GM23338 (cell line): ENCODE measurements at regions not wholly inside any gene's neighbourhood (a gene's known extent, or its start where the extent isn't known, plus 50 kb on each side); places are given as distances from the start of the nearest gene placed in this dataset.

Source experiments
- ATAC-seq: fragments of 200-7000 bp; cut with Tn5 transposase; 3 replicates; pipeline ENCODE4 v1.9.1; 2020
- DNase-seq: peaks from one replicate; pipeline ENCODE4 v3.0.0-alpha.2; 2015; ENCODE audit warnings: low spot score
- H2AFZ ChIP-seq: fragments of 200-600 bp; sonication (generic); 2 replicates; pipeline ENCODE4 v1.8.0; 2016; ENCODE audit warnings: antibody characterized with exemption, mild to moderate bottlenecking, moderate library complexity
- H3F3A ChIP-seq: fragments of 200-600 bp; sonication (generic); replicated peaks from 2 replicates; pipeline ENCODE4 v1.8.0; 2017; ENCODE audit warnings: antibody characterized with exemption, mixed run types, low read depth
- H3K27ac ChIP-seq: fragments of 200-600 bp; sonication (generic); 2 replicates; pipeline ENCODE4 v1.6.1; 2016; ENCODE audit warnings: low read depth
- H3K27me3 ChIP-seq: fragments of 200-600 bp; sonication (generic); 2 replicates; pipeline ENCODE4 v1.8.0; 2016; ENCODE audit warnings: mild to moderate bottlenecking, mixed run types, moderate library complexity; ENCODE audit not compliant: insufficient read depth
- H3K36me3 ChIP-seq: fragments of 200-600 bp; sonication (generic); 2 replicates; pipeline ENCODE4 v1.8.0; 2016; ENCODE audit warnings: mild to moderate bottlenecking; ENCODE audit not compliant: insufficient read depth
- H3K4me1 ChIP-seq: fragments of 200-600 bp; sonication (generic); 2 replicates; pipeline ENCODE4 v1.8.0; 2016; ENCODE audit warnings: mild to moderate bottlenecking, moderate library complexity; ENCODE audit not compliant: insufficient read depth
- H3K4me2 ChIP-seq: fragments of 200-600 bp; sonication (generic); 2 replicates; pipeline ENCODE4 v1.7.1; 2017; ENCODE audit warnings: mixed run types
- H3K4me3 ChIP-seq: fragments of 200-600 bp; sonication (generic); 2 replicates; pipeline ENCODE4 v1.6.1; 2016; ENCODE audit warnings: mixed run types
- H3K79me2 ChIP-seq: fragments of 200-600 bp; sonication (generic); replicated peaks from 2 replicates; pipeline ENCODE4 v1.8.0; 2017; ENCODE audit warnings: mild to moderate bottlenecking; ENCODE audit not compliant: insufficient read depth
- H3K9me2 ChIP-seq: fragments of 200-600 bp; sonication (generic); 2 replicates; pipeline ENCODE4 v1.8.0; 2017; ENCODE audit not compliant: insufficient read depth
- H4K20me1 ChIP-seq: fragments of 200-600 bp; sonication (generic); replicated peaks from 2 replicates; pipeline ENCODE4 v1.8.0; 2017; ENCODE audit warnings: mild to moderate bottlenecking; ENCODE audit not compliant: insufficient read depth
- H3K27ac Mint-ChIP-seq: 2 replicates; pipeline ENCODE4 v1.8.0; 2020; ENCODE audit warnings: inconsistent platforms, mild to moderate bottlenecking, moderate library complexity, mixed read lengths
- H3K27me3 Mint-ChIP-seq: 3 replicates; pipeline ENCODE4 v1.8.0; 2022; ENCODE audit warnings: low read depth, mild to moderate bottlenecking, moderate library complexity, mixed read lengths, inconsistent platforms; ENCODE audit not compliant: insufficient read depth, poor library complexity
- H3K36me3 Mint-ChIP-seq: 3 replicates; pipeline ENCODE4 v1.8.0; 2021; ENCODE audit warnings: low read depth, mild to moderate bottlenecking, inconsistent platforms, moderate library complexity, mixed read lengths
- H3K4me1 Mint-ChIP-seq: 3 replicates; pipeline ENCODE4 v1.8.0; 2020; ENCODE audit warnings: mild to moderate bottlenecking, inconsistent platforms, mixed read lengths
- H3K4me3 Mint-ChIP-seq: 3 replicates; pipeline ENCODE4 v1.8.0; 2021; ENCODE audit warnings: moderate library complexity, mild to moderate bottlenecking, inconsistent platforms, mixed read lengths
- H3K9me3 Mint-ChIP-seq: 3 replicates; pipeline ENCODE4 v1.8.0; 2020; ENCODE audit warnings: moderate library complexity, mild to moderate bottlenecking, inconsistent platforms, mixed read lengths
- CREB1 ChIP-seq: fragments of 250-450 bp; sonication (Bioruptor Pico); IDR thresholded peaks from 2 replicates; pipeline ENCODE4 v1.5.0; 2020; ENCODE audit warnings: low read depth, mild to moderate bottlenecking, moderate library complexity
- CTCF ChIP-seq, 2 experiments: fragments of 200-600 bp in 1 of 2; sonication (generic) in 1 of 2; conservative IDR thresholded peaks; 2 replicates each; pipeline versions ENCODE4 v1.5.1 to v1.6.1; 2016 to 2017; ENCODE audit warnings: antibody characterized with exemption in 2 of 2, low read depth in 2 of 2, mild to moderate bottlenecking in 2 of 2, moderate library complexity in 1 of 2
- ETS1 ChIP-seq: IDR thresholded peaks from 2 replicates; pipeline ENCODE4 v1.6.1; 2016; ENCODE audit warnings: antibody characterized with exemption
- EZH2 ChIP-seq: fragments of 200-600 bp; sonication (generic); IDR thresholded peaks from one replicate; pipeline ENCODE4 v1.8.0; 2017; ENCODE audit warnings: antibody characterized with exemption, mild to moderate bottlenecking, low read depth; ENCODE audit not compliant: unreplicated experiment
- EZH2phosphoT487 ChIP-seq: fragments of 200-600 bp; sonication (generic); IDR thresholded peaks from one replicate; pipeline ENCODE4 v1.8.1; 2018; ENCODE audit warnings: antibody characterized with exemption; ENCODE audit not compliant: unreplicated experiment
- JUNB ChIP-seq: IDR thresholded peaks from one replicate; pipeline ENCODE4 v1.6.1; 2016; ENCODE audit warnings: antibody characterized with exemption; ENCODE audit not compliant: unreplicated experiment
- NANOG ChIP-seq: IDR thresholded peaks from 2 replicates; pipeline ENCODE4 v1.6.1; 2016; ENCODE audit warnings: antibody characterized with exemption, borderline replicate concordance
- POLR2AphosphoS5 ChIP-seq: IDR thresholded peaks from 2 replicates; pipeline ENCODE4 v1.6.1; 2016; ENCODE audit warnings: antibody characterized with exemption, low read depth
- REST ChIP-seq: IDR thresholded peaks from one replicate; pipeline ENCODE4 v1.6.1; 2018; ENCODE audit warnings: antibody characterized with exemption; ENCODE audit not compliant: unreplicated experiment
- STAT1 ChIP-seq: IDR thresholded peaks from one replicate; pipeline ENCODE4 v1.6.1; 2016; ENCODE audit warnings: antibody characterized with exemption; ENCODE audit not compliant: unreplicated experiment
- ZNF114 ChIP-seq: fragments of 250-450 bp; sonication (Bioruptor Pico); IDR thresholded peaks from 2 replicates; pipeline ENCODE4 v1.5.0; 2020; ENCODE audit warnings: mild to moderate bottlenecking, moderate library complexity
- ZNF331 ChIP-seq: fragments of 250-450 bp; sonication (Bioruptor Pico); IDR thresholded peaks from 2 replicates; pipeline ENCODE4 v1.5.0; 2020; ENCODE audit warnings: low read depth, mild to moderate bottlenecking, moderate library complexity
- TF ChIP-seq, protein P1 (sequence below): fragments of 250-450 bp; sonication (Bioruptor Pico); IDR thresholded peaks from 2 replicates; pipeline ENCODE4 v1.5.0; 2020; ENCODE audit warnings: mild to moderate bottlenecking, moderate library complexity

GRCh38 chr1:232686346-232686745, 56.4 kb upstream of the SIPA1L2 start:
- Mint-ChIP-seq H3K4me3 (no peak overlapping the region), H3K27ac (no peak overlapping the region), H3K9me3 (no peaks in the 10 kb centered on the region), H3K4me1 (no peaks in the 10 kb centered on the region), H3K36me3 (no peaks in the 10 kb centered on the region), H3K27me3 (no peaks in the 10 kb centered on the region)
- DNase-seq (no peak), ATAC-seq (no peak)
- no peaks in the 10 kb centered on the region for H3K4me1 ChIP-seq
- no peak for TF ChIP-seq ZNF331
- no peak for TF ChIP-seq JUNB
- TF ChIP-seq CTCF (conservative IDR thresholded peaks at IDR 0.05; ENCODE audit: low read depth in 2 of 2) = no peak
- no peak for TF ChIP-seq NANOG
- TF ChIP-seq EZH2 = no peak
- TF ChIP-seq STAT1 = no peak
- TF ChIP-seq CREB1 (CRISPR knock-in tag) = no peak
- TF ChIP-seq REST = no peak
- no peak for TF ChIP-seq ETS1
- TF ChIP-seq ZNF114 (CRISPR knock-in tag) = no peak
- TF ChIP-seq POLR2AphosphoS5 = no peak
- TF ChIP-seq, protein P1, sequence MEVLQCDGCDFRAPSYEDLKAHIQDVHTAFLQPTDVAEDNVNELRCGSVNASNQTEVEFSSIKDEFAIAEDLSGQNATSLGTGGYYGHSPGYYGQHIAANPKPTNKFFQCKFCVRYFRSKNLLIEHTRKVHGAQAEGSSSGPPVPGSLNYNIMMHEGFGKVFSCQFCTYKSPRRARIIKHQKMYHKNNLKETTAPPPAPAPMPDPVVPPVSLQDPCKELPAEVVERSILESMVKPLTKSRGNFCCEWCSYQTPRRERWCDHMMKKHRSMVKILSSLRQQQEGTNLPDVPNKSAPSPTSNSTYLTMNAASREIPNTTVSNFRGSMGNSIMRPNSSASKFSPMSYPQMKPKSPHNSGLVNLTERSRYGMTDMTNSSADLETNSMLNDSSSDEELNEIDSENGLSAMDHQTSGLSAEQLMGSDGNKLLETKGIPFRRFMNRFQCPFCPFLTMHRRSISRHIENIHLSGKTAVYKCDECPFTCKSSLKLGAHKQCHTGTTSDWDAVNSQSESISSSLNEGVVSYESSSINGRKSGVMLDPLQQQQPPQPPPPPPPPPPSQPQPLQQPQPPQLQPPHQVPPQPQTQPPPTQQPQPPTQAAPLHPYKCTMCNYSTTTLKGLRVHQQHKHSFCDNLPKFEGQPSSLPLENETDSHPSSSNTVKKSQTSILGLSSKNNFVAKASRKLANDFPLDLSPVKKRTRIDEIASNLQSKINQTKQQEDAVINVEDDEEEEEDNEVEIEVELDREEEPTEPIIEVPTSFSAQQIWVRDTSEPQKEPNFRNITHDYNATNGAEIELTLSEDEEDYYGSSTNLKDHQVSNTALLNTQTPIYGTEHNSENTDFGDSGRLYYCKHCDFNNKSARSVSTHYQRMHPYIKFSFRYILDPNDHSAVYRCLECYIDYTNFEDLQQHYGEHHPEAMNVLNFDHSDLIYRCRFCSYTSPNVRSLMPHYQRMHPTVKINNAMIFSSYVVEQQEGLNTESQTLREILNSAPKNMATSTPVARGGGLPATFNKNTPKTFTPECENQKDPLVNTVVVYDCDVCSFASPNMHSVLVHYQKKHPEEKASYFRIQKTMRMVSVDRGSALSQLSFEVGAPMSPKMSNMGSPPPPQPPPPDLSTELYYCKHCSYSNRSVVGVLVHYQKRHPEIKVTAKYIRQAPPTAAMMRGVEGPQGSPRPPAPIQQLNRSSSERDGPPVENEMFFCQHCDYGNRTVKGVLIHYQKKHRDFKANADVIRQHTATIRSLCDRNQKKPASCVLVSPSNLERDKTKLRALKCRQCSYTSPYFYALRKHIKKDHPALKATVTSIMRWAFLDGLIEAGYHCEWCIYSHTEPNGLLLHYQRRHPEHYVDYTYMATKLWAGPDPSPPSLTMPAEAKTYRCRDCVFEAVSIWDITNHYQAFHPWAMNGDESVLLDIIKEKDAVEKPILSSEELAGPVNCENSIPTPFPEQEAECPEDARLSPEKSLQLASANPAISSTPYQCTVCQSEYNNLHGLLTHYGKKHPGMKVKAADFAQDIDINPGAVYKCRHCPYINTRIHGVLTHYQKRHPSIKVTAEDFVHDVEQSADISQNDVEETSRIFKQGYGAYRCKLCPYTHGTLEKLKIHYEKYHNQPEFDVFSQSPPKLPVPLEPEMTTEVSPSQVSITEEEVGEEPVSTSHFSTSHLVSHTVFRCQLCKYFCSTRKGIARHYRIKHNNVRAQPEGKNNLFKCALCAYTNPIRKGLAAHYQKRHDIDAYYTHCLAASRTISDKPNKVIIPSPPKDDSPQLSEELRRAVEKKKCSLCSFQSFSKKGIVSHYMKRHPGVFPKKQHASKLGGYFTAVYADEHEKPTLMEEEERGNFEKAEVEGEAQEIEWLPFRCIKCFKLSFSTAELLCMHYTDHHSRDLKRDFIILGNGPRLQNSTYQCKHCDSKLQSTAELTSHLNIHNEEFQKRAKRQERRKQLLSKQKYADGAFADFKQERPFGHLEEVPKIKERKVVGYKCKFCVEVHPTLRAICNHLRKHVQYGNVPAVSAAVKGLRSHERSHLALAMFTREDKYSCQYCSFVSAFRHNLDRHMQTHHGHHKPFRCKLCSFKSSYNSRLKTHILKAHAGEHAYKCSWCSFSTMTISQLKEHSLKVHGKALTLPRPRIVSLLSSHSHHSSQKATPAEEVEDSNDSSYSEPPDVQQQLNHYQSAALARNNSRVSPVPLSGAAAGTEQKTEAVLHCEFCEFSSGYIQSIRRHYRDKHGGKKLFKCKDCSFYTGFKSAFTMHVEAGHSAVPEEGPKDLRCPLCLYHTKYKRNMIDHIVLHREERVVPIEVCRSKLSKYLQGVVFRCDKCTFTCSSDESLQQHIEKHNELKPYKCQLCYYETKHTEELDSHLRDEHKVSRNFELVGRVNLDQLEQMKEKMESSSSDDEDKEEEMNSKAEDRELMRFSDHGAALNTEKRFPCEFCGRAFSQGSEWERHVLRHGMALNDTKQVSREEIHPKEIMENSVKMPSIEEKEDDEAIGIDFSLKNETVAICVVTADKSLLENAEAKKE (CRISPR knock-in tag) = no peak
- TF ChIP-seq EZH2phosphoT487 = no peak
- no peak overlapping the region for H2AFZ ChIP-seq
- H3K27ac ChIP-seq = no peak overlapping the region
- H3K4me3 ChIP-seq = no peak overlapping the region
- no peaks in the 10 kb centered on the region for H3F3A ChIP-seq
- H3K79me2 ChIP-seq = no peaks in the 10 kb centered on the region
- no peaks in the 10 kb centered on the region for H3K27me3 ChIP-seq
- H3K4me2 ChIP-seq = no peak overlapping the region
- H3K9me2 ChIP-seq = 0 out of 2 replicates have a peak, but pooled peaks cover 1% of the 10 kb centered on the region
- no peaks in the 10 kb centered on the region for H4K20me1 ChIP-seq
- no peaks in the 10 kb centered on the region for H3K36me3 ChIP-seq
